ENCODE measurements at regions not wholly inside any gene's neighbourhood (a gene's known extent, or its start where the extent isn't known, plus 50 kb on each side); places are given as distances from the start of the nearest gene placed in this dataset.

- no peak overlapping the region for H3K27ac ChIP-seq
- H3K36me3 ChIP-seq = no peaks in the 10 kb centered on the region
- H3K4me3 ChIP-seq = no peak overlapping the region
- H3K27me3 ChIP-seq = no peaks in the 10 kb centered on the region
- no peaks in the 10 kb centered on the region for H3K9me3 ChIP-seq (ENCODE audit: low read depth)
- no peaks in the 10 kb centered on the region for H3K4me1 ChIP-seq (ENCODE audit: low read depth)
- no peak for TF ChIP-seq CTCF (IDR thresholded peaks at IDR 0.05; ENCODE audit: low read depth, low read length)
- no peak for DNase-seq (ENCODE audit: low read depth in 1 of 2, low spot score in 1 of 2)
Measured at GRCh38 chr18:57258131-57258777, 94.1 kb upstream of the ST8SIA3 start.

- no peaks in the 10 kb centered on the region for H3K36me3 ChIP-seq
- no peak for DNase-seq (ENCODE audit: low read depth in 1 of 2, low spot score in 1 of 2)
- H3K9me3 ChIP-seq (ENCODE audit: low read depth) = no peaks in the 10 kb centered on the region
- H3K27ac ChIP-seq = no peak overlapping the region
- H3K27me3 ChIP-seq = no peaks in the 10 kb centered on the region
- no peaks in the 10 kb centered on the region for H3K4me1 ChIP-seq (ENCODE audit: low read depth)
- no peak overlapping the region for H3K4me3 ChIP-seq
- TF ChIP-seq CTCF (IDR thresholded peaks at IDR 0.05; ENCODE audit: low read depth, low read length) = no peak
Measured at GRCh38 chr18:57267368-57267925, 84.9 kb upstream of the ST8SIA3 start.

GRCh38 chr18:57269756-57270155 lies 82.6 kb upstream of the ST8SIA3 start:
- TF ChIP-seq CTCF (IDR thresholded peaks at IDR 0.05; ENCODE audit: low read depth, low read length) = no peak
- no peaks in the 10 kb centered on the region for H3K4me1 ChIP-seq (ENCODE audit: low read depth)
- H3K27ac ChIP-seq = no peak overlapping the region
- no peaks in the 10 kb centered on the region for H3K9me3 ChIP-seq (ENCODE audit: low read depth)
- H3K36me3 ChIP-seq = no peaks in the 10 kb centered on the region
- H3K4me3 ChIP-seq = no peak overlapping the region
- no peaks in the 10 kb centered on the region for H3K27me3 ChIP-seq
- DNase-seq (ENCODE audit: low read depth in 1 of 2, low spot score in 1 of 2) = no peak

GRCh38 chr18:57270156-57270555 lies 82.2 kb upstream of the ST8SIA3 start:
- Histone ChIP-seq H3K27ac (no peak overlapping the region), H3K4me3 (no peak overlapping the region), H3K36me3 (no peaks in the 10 kb centered on the region), H3K27me3 (no peaks in the 10 kb centered on the region), H3K9me3 (ENCODE audit: low read depth) (no peaks in the 10 kb centered on the region), H3K4me1 (ENCODE audit: low read depth) (no peaks in the 10 kb centered on the region)
- DNase-seq (ENCODE audit: low read depth in 1 of 2, low spot score in 1 of 2) = no peak
- TF ChIP-seq CTCF (IDR thresholded peaks at IDR 0.05; ENCODE audit: low read depth, low read length) = no peak

GRCh38 chr18:57273194-57273593 lies 79.2 kb upstream of the ST8SIA3 start:
- no peak for DNase-seq (ENCODE audit: low read depth in 1 of 2, low spot score in 1 of 2)
- H3K4me3 ChIP-seq = no peak overlapping the region
- H3K27ac ChIP-seq = no peak overlapping the region
- H3K9me3 ChIP-seq (ENCODE audit: low read depth) = no peaks in the 10 kb centered on the region
- no peaks in the 10 kb centered on the region for H3K4me1 ChIP-seq (ENCODE audit: low read depth)
- TF ChIP-seq CTCF (IDR thresholded peaks at IDR 0.05; ENCODE audit: low read depth, low read length) = no peak
- H3K36me3 ChIP-seq = no peaks in the 10 kb centered on the region
- no peaks in the 10 kb centered on the region for H3K27me3 ChIP-seq
